HEK293 (cell line): ENCODE measurements at regions not wholly inside any gene's neighbourhood (a gene's known extent, or its start where the extent isn't known, plus 50 kb on each side); places are given as distances from the start of the nearest gene placed in this dataset.

Experiments
- CTCF ChIA-PET: fragments of 350-600 bp; formaldehyde crosslinking; extraction: SDS; loops from one replicate; lab custom pipeline; 2021; ENCODE audit warnings: antibody characterized with exemption; lab: Yijun Ruan, JAX
- POLR2A ChIA-PET: fragments of 300-600 bp; formaldehyde crosslinking; extraction: SDS; loops from one replicate; lab custom pipeline; 2020; ENCODE audit warnings: antibody characterized with exemption, inconsistent platforms; lab: Yijun Ruan, JAX
- H3K27ac ChIP-seq: fragments of 200-500 bp; sonication (Bioruptor generic); 2 replicates; pipeline ENCODE4 v1.5.1; 2014; ENCODE audit warnings: low read depth, low read length, control low read depth, inconsistent platforms; ENCODE audit errors: extremely low read depth
- H3K36me3 ChIP-seq, 2 experiments: fragments of 200-500 bp in 1 of 2; sonication (Bioruptor generic) in 1 of 2; 1 replicate in 1 of 2; 2 replicates in 1 of 2; pipeline ENCODE4 v1.5.1; 2014 to 2017; ENCODE audit warnings: inconsistent platforms in 2 of 2, low read length in 2 of 2; ENCODE audit not compliant: control insufficient read depth in 2 of 2, insufficient read depth in 1 of 2
- H3K4me1 ChIP-seq: fragments of 200-500 bp; sonication (Bioruptor generic); 2 replicates; pipeline ENCODE4 v1.5.1; 2014; ENCODE audit warnings: mild to moderate bottlenecking, low read length, inconsistent platforms; ENCODE audit not compliant: control insufficient read depth, insufficient read depth
- H3K4me3 ChIP-seq: 2 replicates; pipeline ENCODE4 v1.5.1; 2011; ENCODE audit warnings: low read depth, mild to moderate bottlenecking, control low read depth, low read length, moderate library complexity
- H3K9me3 ChIP-seq: fragments of 200-500 bp; sonication (Bioruptor generic); 2 replicates; pipeline ENCODE4 v1.5.1; 2014; ENCODE audit warnings: low read depth, low read length, inconsistent platforms; ENCODE audit not compliant: control insufficient read depth, insufficient read depth
- BCL6B ChIP-seq: fragments of 450-650 bp; formaldehyde crosslinking; IDR thresholded peaks from 2 replicates; pipeline ENCODE4 v1.5.1; 2017; ENCODE audit warnings: missing biosample characterization, missing genetic modification characterization
- FEZF1 ChIP-seq: fragments of 450-650 bp; formaldehyde crosslinking; IDR thresholded peaks from 2 replicates; pipeline ENCODE4 v1.5.1; 2016; ENCODE audit warnings: missing biosample characterization, missing genetic modification characterization
- HIC1 ChIP-seq: fragments of 450-650 bp; formaldehyde crosslinking; IDR thresholded peaks from 2 replicates; pipeline ENCODE4 v1.5.1; 2016; ENCODE audit warnings: missing biosample characterization, missing genetic modification characterization
- KLF7 ChIP-seq: fragments of 450-650 bp; formaldehyde crosslinking; IDR thresholded peaks from 2 replicates; pipeline ENCODE4 v1.5.1; 2016; ENCODE audit warnings: missing biosample characterization, missing genetic modification characterization, borderline replicate concordance
- MZF1 ChIP-seq: fragments of 450-650 bp; formaldehyde crosslinking; IDR thresholded peaks from 2 replicates; pipeline ENCODE4 v1.5.1; 2017; ENCODE audit warnings: missing biosample characterization, missing genetic modification characterization, borderline replicate concordance
- OSR2 ChIP-seq: fragments of 450-650 bp; formaldehyde crosslinking; IDR thresholded peaks from 2 replicates; pipeline ENCODE4 v1.5.1; 2016; ENCODE audit warnings: missing biosample characterization, missing genetic modification characterization
- PATZ1 ChIP-seq: fragments of 450-650 bp; formaldehyde crosslinking; IDR thresholded peaks from 2 replicates; pipeline ENCODE4 v1.5.1; 2016; ENCODE audit warnings: missing biosample characterization, missing genetic modification characterization
- SALL2 ChIP-seq: fragments of 450-650 bp; formaldehyde crosslinking; IDR thresholded peaks from 2 replicates; pipeline ENCODE4 v1.5.0; 2017; ENCODE audit warnings: missing biosample characterization, mild to moderate bottlenecking, missing genetic modification characterization, borderline replicate concordance
- ZNF146 ChIP-seq: fragments of 450-650 bp; formaldehyde crosslinking; IDR thresholded peaks from 2 replicates; pipeline ENCODE4 v1.5.1; 2016; ENCODE audit warnings: missing biosample characterization, missing genetic modification characterization
- ZNF148 ChIP-seq: fragments of 450-650 bp; formaldehyde crosslinking; IDR thresholded peaks from 2 replicates; pipeline ENCODE4 v1.5.0; 2017; ENCODE audit warnings: missing biosample characterization, missing genetic modification characterization, borderline replicate concordance
- ZNF518A ChIP-seq: fragments of 450-650 bp; formaldehyde crosslinking; conservative IDR thresholded peaks from 2 replicates; pipeline ENCODE4 v1.5.1; 2016; ENCODE audit warnings: low read depth, missing biosample characterization, missing genetic modification characterization
- ZNF529 ChIP-seq: fragments of 450-650 bp; formaldehyde crosslinking; IDR thresholded peaks from 2 replicates; pipeline ENCODE4 v1.5.1; 2017; ENCODE audit warnings: missing genetic modification characterization, missing biosample characterization; ENCODE audit not compliant: insufficient replicate concordance
- ZNF544 ChIP-seq: fragments of 450-650 bp; formaldehyde crosslinking; IDR thresholded peaks from 2 replicates; pipeline ENCODE4 v1.5.0; 2017; ENCODE audit warnings: missing biosample characterization, missing genetic modification characterization
- ZNF548 ChIP-seq: fragments of 450-650 bp; formaldehyde crosslinking; IDR thresholded peaks from 2 replicates; pipeline ENCODE4 v1.5.1; 2016; ENCODE audit warnings: missing biosample characterization, missing genetic modification characterization
- ZNF561 ChIP-seq: fragments of 450-650 bp; IDR thresholded peaks from 2 replicates; pipeline ENCODE4 v1.5.1; 2018; ENCODE audit warnings: missing biosample characterization, missing genetic modification characterization, borderline replicate concordance
- ZNF580 ChIP-seq: fragments of 450-650 bp; formaldehyde crosslinking; IDR thresholded peaks from 2 replicates; pipeline ENCODE4 v1.5.1; 2016; ENCODE audit warnings: missing biosample characterization, missing genetic modification characterization
- ZNF701 ChIP-seq: fragments of 450-650 bp; formaldehyde crosslinking; IDR thresholded peaks from 2 replicates; pipeline ENCODE4 v1.5.1; 2016; ENCODE audit warnings: missing biosample characterization, missing genetic modification characterization
- ZSCAN4 ChIP-seq: fragments of 450-650 bp; formaldehyde crosslinking; IDR thresholded peaks from 2 replicates; pipeline ENCODE4 v1.5.1; 2017; ENCODE audit warnings: missing biosample characterization, missing genetic modification characterization

- Histone ChIP-seq H3K36me3 (no peaks in the 10 kb centered on the region), H3K27ac (no peak overlapping the region), H3K4me3 (no peak overlapping the region), H3K9me3 (no peaks in the 10 kb centered on the region), H3K4me1 (no peaks in the 10 kb centered on the region)
- POLR2A ChIA-PET: no interaction called here
- no peak for TF ChIP-seq ZSCAN4
- no peak for TF ChIP-seq ZNF580 (tag by site-specific recombination)
- no peak for TF ChIP-seq ZNF146 (tag by site-specific recombination)
- no peak for TF ChIP-seq ZNF548 (tag by site-specific recombination)
- CTCF ChIA-PET: no interaction called here
These were observed 465.8 kb upstream of the PCDH15 start for GRCh38 chr10:55266797-55267196.

- Histone ChIP-seq H3K4me1 (no peaks in the 10 kb centered on the region), H3K4me3 (no peak overlapping the region), H3K27ac (no peak overlapping the region), H3K36me3 (no peaks in the 10 kb centered on the region), H3K9me3 (no peaks in the 10 kb centered on the region)
- CTCF ChIA-PET: interaction anchor here (0.7 to 1.8 kb wide), 3 partner anchors 11 to 1265 kb away, joined by 3 to 4 read pairs (median 3); no protein-coding TSS in a partner anchor
- POLR2A ChIA-PET: no interaction called here
- no peak for TF ChIP-seq OSR2 (tag by site-specific recombination)
- TF ChIP-seq ZNF701 (tag by site-specific recombination): no peak
- TF ChIP-seq ZNF529 (tag by site-specific recombination): no peak
- no peak for TF ChIP-seq SALL2 (tag by site-specific recombination)
- no peak for TF ChIP-seq KLF7 (tag by site-specific recombination)
- TF ChIP-seq ZNF544 (tag by site-specific recombination): no peak
- TF ChIP-seq ZNF561 (tag by site-specific recombination): no peak
- TF ChIP-seq MZF1: no peak
- TF ChIP-seq ZNF518A: no peak
- no peak for TF ChIP-seq HIC1 (tag by site-specific recombination)
- no peak for TF ChIP-seq FEZF1 (tag by site-specific recombination)
- no peak for TF ChIP-seq PATZ1 (tag by site-specific recombination)
- no peak for TF ChIP-seq ZNF148 (tag by site-specific recombination)
- TF ChIP-seq BCL6B (tag by site-specific recombination): no peak
These were observed 462.3 kb upstream of the PCDH15 start for GRCh38 chr10:55263327-55263726.
